Stimulated activated CD4-positive, alpha-beta T cell treated with anti-CD3 and anti-CD28 coated beads, Interleukin-12 subunit alpha, Interleukin-12 subunit beta, amount 100 ng/mL, for 48 hours (primary cell): ENCODE measurements at regions not wholly inside any gene's neighbourhood (a gene's known extent, or its start where the extent isn't known, plus 50 kb on each side); places are given as distances from the start of the nearest gene placed in this dataset.
A peak's percentile ranks its signal among the peaks of the same experiment; 100 is the strongest.
"Not testable (repeated sequence)": the region's sequence is repeated elsewhere in the genome, so short reads cannot be mapped to it uniquely, and the experiment has no call there.

Experiments used
- DNase-seq, 3 donors: peaks; one replicate each; pipeline ENCODE4 v3.0.0-alpha.2; 2020; ENCODE audit warnings: low read depth in 2 of 3, low spot score in 1 of 3

DNA sequence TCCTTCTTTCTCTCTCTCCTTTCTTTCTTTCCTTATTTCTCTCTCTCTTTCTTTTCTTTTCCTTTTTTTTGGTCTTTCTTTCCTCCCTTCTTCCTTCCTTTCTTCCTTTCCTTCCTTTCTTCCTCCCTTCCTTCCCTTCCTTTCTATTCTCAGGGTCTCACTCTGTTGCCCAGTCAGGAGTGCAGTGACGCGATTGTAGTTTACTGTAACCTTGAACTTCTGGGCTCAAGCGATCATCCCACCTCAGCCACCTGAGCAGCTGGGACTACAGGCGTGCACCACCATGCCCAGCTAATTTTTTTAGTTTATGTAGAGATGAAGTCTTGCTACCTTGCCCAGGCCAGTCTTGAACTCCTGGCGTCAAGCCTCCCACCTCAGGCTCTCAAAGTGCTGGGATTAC, 83.8 kb upstream of the PPM1B start:
- DNase-seq, result no peak

DNA sequence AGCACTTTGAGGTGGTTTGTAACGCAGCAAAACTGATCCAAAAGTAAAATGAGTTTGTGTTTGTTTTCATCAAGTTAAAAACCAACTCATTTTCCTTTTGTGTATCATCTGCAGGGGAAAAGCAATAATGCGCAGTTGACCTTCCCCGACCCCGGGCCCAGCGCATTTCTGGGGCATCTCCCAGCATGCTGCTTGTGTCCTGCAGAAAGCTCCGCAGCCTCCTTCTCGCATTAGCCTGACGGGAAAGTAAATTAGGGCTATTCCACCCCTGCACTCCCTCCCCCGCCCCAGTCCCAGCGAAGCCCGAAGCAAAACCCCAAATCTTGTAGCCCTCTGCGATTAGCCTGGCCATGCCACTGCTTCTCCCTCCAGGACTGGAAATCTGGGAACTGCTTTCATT, 82.0 kb upstream of the PPM1B start:
- DNase-seq, result no peak

DNA sequence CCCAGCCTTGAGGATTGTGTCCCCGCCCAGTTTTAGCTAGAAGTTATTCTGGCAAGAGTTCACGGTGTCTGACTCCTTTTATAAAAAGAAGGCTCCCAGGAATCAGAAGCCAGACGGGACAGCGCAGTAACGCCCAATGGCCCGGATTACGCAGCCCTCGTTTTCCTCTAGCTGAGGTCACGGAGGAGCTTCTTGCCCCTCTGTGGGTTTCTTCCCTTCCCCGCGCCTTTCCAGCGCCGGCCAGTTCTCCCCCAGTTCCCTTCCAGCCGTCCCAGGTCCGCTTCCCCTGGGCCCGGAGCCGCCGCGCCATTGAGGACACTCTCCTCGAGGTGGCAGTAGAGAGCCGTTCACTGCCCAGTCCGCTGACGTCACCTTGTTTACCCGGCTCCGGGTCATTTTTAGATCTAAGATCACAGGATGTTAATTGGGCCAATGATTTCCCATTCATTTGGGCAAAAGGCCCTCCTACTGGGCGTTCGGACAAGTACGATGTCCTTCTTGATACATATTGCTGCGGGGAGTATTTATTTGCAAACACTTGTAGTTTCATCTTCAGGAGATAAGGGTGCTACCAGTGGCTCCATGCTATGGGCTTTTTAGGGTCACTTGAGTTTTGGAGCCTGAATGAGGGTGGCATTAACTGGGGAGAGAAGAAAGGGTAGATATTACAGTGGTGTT, 81.5 kb upstream of the PPM1B start:
- peak; percentile 72 to 96 (median 77) for DNase-seq

DNA sequence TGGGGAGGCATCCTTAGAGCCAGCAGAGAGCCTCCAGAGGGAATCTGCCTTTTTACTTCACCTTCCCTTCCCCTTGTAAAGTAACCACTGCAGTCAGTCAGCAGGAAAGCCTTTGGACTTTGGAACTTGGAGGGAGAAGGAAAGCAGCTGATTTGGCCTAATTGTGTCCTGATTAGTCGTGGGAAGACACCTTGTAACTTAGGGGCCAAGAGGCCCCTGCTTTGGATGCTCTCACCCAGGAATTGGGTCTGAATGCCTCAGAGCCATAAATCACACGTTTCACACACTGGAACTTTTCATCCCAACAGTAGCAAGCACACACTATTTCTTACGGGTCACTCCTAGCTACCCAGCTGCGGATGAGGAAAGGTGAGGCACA, 81.0 kb upstream of the PPM1B start:
- no peak for DNase-seq

DNA sequence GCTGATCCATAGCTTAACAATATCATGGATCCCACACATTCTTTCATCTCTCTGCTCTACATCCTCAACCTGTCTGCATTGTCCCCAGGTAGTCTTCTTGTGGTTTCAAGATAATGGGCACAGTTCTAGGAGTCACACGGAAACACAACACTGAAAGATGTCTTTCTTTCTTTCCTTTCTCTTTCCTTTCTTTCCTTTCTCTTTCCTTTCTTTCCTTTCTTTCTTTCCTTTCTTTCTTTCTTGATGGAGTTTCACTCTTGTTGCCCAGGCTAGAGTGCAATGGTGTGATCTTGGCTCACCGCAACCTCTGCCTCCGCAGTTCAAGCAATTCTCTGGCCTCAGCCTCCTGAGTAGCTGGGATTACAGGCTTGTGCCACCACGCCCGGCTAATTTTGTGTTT, 76.2 kb upstream of the PPM1B start:
- DNase-seq, result not testable (repeated sequence)

DNA sequence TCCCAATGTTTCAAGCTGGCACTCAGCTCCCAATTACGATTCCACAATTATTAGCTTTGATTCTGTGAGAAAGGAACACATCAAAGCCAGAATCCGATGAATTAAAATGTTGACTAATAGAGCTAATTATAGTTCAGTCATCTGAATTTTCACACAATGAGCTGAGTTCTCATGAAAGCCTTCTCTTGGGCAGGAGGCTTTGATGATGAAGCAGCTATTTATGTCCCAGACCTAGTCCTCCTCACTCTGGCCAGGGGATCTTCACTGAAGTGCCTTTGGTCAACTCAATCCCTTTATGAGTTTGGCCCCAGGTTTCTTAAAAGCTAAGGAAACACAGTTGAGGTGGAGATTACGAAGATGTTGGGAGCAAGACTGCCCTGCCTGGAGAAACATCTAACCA, 74.7 kb upstream of the PPM1B start:
- DNase-seq, result no peak

DNA sequence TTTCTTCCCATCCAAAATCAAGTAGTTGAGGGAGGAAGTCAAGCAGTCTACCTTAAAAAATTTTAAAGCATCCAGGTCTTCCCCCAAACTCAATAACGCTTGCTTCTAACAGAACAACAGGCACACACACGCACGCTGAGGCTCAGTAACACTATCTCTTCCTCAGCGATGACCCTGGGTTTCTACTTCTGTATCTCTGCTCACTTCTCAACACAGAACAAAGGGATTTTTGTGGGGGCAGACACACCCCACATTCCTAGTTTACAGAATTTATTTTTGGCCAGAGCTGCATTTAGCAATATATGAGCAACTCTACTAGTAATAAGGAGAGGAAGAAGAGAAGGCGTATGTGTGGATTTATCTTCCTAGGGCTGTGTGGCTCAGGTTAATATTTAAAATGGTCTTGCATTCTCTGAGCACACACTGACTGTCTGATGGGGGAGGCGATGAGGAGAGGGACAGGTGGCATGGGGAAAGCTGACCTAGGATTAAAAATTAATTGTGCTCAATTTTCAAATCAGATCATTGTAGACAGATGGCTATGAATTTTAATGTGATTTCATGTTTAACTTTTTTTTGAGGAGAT, 71.3 kb upstream of the PPM1B start:
- DNase-seq, result no peak

DNA sequence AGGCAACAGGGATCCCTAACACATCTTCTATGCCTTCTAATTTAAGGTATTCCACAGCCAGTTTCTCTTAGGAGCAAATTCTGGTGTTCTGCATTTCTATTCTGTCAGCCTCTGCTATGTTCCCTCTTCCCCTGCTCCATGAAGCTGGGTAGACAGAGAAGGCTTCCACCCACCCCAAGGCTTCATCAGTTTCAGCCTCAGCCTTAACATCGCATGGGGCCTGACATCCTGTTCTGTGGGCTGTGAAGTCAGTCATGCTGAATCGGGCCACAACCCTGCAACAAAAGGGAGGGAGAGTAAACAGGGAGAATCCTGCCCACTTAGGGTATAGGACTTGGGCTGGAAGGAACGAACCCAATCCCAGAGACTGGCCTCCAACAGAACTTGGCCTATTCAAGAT, 70.6 kb upstream of the PPM1B start:
- DNase-seq, result no peak

DNA sequence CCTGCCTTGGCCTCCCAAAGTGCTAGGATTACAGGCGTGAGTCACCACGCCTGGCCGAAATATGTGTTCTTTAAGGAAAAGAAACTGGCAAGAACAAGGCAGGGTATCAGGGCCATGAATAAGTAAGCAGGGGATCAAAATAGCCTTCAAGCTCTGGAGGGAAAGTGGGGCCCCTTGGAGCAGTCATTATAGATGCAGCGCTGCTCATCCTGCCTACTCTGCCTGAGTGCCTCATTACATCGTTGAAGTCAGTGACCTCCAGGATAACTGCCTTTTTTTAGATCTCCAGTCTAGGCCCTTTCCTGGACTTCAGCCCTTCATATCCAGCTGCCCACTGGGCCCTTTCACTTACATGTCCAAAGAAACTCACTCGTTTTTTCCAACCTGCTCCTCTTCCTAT, 69.8 kb upstream of the PPM1B start:
- no peak for DNase-seq

DNA sequence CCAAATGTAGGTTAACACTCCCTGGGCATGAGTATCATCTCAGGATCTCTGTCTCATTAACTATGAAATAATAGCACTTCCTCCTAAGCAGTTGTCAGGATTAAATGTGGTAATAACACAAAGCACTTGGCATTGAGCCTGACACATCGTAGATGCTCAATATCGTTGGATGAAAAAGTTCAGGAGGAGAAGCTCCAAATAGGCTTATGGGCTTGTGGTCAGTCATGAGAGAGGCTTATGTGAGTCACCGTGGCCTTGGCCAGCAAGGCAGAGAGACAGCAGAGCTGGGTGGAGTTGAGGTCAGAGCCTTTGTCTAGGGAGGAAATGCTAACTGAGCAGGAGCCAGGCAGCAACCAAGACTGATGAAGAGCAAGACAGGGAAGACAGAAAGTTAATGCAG, 68.3 kb upstream of the PPM1B start:
- no peak for DNase-seq

DNA sequence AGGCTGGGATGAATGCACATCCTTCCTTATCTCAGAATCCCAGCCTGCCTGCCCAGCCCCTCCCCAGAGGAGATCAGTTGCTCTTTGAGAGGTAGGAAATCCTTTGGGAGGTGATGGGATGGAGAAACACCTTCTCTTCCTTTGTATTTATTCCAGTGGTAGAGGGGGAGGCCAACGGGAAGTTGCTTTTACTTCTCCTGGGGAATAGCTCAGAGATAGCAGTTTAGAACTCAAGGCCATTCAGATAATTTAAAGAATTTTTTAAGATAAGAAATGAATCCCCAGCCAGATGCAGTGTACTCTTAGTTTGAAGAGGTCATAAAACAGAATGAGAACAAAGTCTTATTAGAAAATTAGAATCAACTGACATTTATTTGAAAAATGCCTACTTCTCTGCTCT, 67.4 kb upstream of the PPM1B start:
- DNase-seq, result no peak

DNA sequence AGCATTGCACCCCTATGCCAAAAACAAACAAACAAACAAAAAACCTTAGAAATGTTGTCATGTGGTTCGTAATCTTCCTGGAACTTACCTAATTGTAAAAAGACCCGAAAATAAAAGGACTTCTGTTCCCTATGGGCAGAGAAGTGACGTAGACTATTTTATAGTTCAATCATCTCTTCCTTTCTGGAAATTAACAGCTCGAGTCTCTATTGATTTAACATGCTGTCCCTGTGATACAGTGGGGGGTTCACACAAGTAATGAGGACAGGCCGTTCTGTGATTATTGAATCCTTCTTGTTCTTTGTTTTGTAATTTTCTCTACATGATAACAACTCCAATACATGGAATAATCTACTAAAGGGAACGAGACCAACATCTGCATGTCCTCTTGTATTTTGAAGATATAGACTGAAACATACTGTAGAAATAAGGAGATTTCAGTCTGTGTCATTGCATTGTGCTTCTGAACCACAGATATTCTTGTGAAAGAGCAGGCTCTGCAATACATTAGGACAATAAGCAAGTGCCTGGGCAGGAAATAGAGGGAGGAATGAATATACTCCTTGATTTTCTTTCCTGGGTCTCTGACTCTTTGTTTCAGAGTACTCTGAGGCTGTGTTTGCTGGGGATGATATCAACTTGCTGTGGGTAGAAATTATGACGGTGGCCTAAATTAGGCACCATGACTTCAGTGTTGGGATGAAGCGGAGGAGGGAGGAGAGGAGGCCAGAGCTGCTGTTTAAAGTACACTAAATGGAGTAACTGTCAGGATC, 65.7 kb upstream of the PPM1B start:
- no peak for DNase-seq

DNA sequence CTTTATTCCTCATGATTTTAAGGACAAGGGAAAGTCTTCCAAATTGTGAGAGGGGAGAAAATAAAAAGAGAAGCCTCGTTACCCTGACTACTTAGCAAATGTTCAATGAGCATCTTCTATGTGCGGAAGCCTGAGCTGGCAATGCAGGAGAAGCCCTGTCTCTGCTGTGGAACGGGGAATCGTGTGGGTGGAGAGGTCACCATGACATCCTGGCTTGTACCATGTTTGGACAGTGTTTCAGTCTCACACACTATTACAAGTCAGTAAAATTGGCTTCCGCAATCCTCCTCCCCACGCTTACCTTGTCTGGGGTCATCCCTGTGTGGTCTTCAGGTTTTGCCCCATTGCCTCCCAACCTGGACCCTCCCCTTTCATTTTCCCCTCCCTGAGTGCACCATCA, 65.0 kb upstream of the PPM1B start:
- no peak for DNase-seq

DNA sequence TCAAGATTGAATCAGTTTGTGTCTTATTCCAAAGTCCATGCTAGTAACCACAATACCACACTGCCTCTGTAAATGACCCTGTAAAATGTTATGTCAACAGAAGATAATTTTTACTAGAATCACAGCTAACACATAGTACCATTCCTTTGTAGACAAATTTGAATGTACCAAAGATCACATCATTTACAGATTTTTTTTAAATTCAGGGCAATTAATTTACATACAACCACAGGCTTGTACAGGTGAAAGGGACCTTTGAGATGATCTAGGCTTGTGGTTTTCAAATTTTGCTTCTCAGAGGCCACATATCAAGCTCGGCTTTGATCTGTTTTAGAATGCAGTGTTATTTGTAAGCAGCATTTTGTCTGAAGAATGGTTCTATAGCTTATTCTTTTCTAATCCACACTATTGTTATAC, 63.8 kb upstream of the PPM1B start:
- no peak for DNase-seq

DNA sequence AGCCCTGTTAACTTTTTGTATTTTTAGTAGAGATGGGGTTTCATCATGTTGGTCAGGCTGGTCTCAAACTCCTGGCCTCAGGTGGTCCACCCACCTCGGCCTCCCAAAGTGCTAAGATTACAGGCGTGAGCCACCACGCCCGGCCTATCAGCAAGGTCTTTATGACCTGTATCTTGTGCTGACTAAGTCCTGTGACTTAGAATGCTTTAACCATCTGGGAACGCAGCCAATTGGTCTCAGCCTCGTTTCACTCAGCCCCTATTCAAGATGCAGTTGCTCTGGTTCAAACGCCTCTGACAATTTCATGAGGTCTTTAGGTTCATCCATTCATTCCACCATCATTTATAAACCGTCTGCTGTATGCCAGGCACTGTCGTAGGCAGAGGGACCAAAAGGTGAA, 62.2 kb upstream of the PPM1B start:
- not testable (repeated sequence) for DNase-seq

DNA sequence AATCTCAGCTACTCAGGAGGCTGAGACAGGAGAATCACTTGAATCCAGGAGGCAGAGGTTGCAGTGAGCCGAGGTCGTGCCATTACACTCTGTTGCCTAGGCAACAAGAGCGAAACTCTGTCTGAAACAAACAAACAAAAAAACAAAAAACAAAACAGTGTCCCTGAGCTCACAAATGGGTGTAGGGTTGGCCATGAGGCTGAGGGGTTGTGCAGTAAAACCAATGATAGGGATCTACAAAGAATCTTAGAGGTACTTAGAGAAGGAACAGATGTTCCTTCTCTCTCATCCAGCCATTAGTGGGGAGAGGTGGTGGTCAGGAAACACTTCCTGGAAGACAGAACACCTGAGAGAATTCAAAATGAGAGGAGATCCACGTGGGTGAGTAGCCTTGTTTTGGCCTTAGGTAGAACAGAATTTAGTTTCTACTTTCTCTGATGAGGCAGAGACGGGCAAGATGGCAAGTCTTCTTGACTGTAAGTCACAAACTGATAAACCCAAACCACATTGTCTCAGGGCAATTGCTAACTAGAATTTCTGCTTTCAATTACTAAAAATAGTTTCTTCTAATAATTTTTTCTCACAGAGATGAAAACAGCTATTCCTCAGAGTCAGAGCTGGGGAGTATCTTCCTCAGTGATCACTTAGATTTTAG, 61.5 kb upstream of the PPM1B start:
- DNase-seq, result no peak

DNA sequence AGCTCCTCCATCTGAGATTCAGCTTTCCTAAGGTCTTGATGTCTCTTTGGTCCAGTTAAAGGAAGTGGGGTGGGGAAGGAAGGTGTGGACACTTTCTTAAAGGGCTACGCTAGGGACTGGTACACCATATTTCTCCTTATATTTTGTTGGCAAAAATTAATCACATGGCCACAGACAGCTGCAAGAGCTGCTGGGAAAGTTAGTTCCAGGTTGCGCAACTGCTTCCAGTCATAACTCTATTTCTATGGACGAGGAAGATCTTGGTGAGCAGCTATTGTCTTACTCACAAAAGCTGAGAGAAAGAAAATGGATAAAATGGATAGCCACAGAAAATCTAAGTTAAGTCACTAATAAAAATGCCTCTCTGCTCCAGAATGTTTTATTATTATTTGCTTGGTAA, 60.7 kb upstream of the PPM1B start:
- DNase-seq, result no peak

DNA sequence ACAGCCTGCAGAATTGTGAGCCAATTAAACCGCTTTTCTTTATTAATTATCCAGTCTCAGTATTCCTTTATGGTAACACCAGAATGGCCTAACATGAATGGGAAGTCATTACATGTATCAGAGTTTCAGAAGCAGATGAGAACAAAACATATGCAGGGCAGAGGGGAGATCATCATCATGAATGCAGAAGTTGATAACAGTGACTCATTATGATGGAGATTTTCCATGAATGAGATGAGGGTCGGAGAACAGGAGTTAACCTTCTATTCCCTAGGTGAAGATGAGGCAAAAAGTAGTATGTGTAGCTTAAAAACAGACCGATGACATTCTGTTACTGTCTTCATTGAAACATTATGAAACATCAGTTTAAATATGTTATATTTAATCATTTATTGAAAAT, 59.5 kb upstream of the PPM1B start:
- DNase-seq, result no peak

DNA sequence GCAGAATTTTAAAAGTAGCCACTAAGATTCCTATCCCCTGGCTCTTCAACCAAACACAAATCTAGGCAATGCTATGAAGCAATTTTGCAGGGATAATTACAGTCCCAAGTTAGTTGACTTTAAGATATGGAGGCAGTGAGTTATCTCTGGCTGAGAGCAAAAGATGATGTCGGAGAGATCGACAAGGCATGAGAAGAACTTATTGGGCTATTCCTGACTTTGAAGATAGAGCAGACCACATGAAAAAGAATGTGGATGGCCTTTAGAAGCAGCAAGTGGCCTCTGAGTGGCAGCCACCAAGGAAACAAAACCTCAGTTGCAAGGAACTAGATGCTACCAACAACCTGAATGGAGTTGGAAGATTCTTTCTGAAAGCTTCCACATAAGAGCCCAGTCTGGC, 58.2 kb upstream of the PPM1B start:
- no peak for DNase-seq

DNA sequence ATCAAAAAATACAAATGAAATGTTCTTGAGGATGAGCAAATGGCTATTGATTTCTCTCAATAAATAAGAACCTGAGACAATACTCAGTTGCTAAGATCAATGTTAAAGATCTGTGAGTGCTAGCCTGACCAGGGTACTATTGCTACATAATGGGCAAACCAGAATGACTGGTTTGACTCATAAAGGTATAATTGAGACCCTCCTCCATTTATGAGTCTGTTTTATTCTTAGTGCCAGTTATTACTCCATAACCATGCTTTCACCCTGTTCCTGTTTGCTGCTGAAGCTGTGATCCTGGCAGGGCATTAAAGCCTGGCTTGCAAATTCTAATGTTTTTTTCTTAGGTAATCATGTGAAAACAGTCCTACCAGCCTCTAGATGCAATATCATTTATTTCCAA, 56.6 kb upstream of the PPM1B start:
- DNase-seq, result no peak

DNA sequence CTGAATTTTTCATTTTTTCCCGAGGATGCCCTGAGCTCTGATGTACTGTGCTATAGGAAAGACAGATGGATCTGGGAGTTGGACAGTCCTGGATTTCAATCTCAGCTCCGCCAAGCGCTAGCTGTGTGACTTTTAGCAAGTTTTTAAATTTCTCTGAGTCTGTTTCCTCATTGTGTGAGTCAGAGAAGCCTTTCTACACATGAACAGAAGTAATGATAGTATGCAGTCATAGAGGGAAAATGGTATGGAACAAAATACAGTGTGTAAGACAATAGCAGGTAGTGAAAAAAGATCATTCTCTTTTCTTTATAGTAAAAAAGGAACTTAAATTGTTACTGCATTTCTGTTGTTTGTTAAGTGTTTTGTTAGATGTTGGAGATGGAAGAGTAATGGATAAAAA, 52.4 kb upstream of the PPM1B start:
- DNase-seq, result no peak

DNA sequence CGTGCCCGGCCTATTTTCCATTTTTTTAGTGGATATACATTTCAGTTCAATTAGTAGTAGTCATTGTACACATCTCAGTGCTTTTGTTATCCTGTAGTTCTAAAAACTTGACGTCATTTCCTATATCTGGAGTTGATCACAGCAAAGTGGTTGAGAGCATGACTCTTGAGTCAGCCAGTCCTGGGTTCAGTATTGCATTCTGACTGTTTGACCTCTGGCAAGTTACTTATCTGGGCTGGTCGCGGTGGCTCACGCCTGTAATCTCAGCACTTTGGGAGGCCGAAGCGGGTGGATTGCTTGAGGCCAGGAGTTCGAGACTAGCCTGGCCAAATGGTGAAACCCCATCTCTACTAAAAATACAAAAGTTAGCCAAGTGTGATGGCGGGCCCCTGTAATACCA, 50.4 kb upstream of the PPM1B start:
- DNase-seq, result peak in 1 of 3 donors; percentile 24
